IMR-90 (cell line): ENCODE measurements at regions not wholly inside any gene's neighbourhood (a gene's known extent, or its start where the extent isn't known, plus 50 kb on each side); places are given as distances from the start of the nearest gene placed in this dataset.

Experiments used
- BHLHE40 ChIP-seq: fragments of 150-350 bp; IDR thresholded peaks from 2 replicates; pipeline ENCODE4 v1.6.1; 2016; ENCODE audit warnings: mild to moderate bottlenecking, low read depth, low read length
- FOS ChIP-seq: fragments of 150-350 bp; IDR thresholded peaks from 2 replicates; pipeline ENCODE4 v1.6.1; 2016; ENCODE audit warnings: low read depth, low read length
- MXI1 ChIP-seq: IDR thresholded peaks from 2 replicates; pipeline ENCODE4 v1.6.1; 2012; ENCODE audit warnings: low read depth, mild to moderate bottlenecking, low read length, moderate library complexity, borderline replicate concordance
- POLR2A ChIP-seq: IDR thresholded peaks from 2 replicates; pipeline ENCODE4 v1.6.1; 2012; ENCODE audit warnings: mild to moderate bottlenecking, low read depth, low read length
- RAD21 ChIP-seq: IDR thresholded peaks from 2 replicates; pipeline ENCODE4 v1.6.1; 2012; ENCODE audit warnings: low read length, improper control_type of control experiment
- SMC3 ChIP-seq: fragments of 150-350 bp; IDR thresholded peaks from 2 replicates; pipeline ENCODE4 v1.6.1; 2016; ENCODE audit warnings: low read depth, mild to moderate bottlenecking, antibody characterized with exemption, low read length, moderate library complexity
- TF ChIP-seq, protein P1 (sequence below): conservative IDR thresholded peaks from 2 replicates; pipeline ENCODE4 v1.5.1; 2012; ENCODE audit warnings: mild to moderate bottlenecking, low read depth, low read length, improper control_type of control experiment

DNA sequence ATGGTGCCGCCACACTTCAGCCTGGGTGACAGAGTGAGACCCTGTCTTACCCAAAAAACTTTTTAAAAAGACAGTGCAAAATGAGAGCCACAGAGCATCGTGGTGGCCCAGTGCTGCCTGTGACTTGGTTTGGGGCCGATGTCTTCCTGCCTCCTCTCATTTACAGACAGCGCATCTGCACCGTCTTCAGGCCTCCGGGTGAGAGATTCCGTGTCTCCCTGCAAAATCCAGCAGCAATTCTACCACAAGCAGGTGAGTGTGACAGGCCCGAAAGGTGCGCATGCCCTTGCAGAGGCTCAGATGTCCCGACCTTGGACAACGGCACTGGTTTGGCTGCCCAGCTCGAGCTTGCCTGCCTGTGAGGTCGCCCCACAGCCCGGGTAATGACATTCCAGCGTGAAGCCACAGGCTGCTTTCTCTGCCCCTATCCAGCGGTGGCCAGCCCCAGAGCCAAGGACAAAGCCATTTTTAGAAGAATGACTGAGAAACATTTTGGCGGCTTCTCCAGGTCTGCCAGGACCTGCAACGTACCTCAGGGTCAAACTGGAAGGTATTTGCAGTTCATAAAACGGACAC lies 70.3 kb upstream of the RFLNA start:
- TF ChIP-seq, protein P1, sequence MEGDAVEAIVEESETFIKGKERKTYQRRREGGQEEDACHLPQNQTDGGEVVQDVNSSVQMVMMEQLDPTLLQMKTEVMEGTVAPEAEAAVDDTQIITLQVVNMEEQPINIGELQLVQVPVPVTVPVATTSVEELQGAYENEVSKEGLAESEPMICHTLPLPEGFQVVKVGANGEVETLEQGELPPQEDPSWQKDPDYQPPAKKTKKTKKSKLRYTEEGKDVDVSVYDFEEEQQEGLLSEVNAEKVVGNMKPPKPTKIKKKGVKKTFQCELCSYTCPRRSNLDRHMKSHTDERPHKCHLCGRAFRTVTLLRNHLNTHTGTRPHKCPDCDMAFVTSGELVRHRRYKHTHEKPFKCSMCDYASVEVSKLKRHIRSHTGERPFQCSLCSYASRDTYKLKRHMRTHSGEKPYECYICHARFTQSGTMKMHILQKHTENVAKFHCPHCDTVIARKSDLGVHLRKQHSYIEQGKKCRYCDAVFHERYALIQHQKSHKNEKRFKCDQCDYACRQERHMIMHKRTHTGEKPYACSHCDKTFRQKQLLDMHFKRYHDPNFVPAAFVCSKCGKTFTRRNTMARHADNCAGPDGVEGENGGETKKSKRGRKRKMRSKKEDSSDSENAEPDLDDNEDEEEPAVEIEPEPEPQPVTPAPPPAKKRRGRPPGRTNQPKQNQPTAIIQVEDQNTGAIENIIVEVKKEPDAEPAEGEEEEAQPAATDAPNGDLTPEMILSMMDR = no peak
- no peak for TF ChIP-seq BHLHE40
- no peak for TF ChIP-seq SMC3
- TF ChIP-seq MXI1 = no peak
- TF ChIP-seq POLR2A = no peak
- no peak for TF ChIP-seq RAD21
- TF ChIP-seq FOS = no peak
